ENCODE measurements at regions not wholly inside any gene's neighbourhood (a gene's known extent, or its start where the extent isn't known, plus 50 kb on each side); places are given as distances from the start of the nearest gene placed in this dataset.

GRCh38 chr5:153018121-153018520, 472.3 kb upstream of the GRIA1 start:
- TF ChIP-seq CTCF (IDR thresholded peaks at IDR 0.05; ENCODE audit: insufficient read depth, low read length, poor library complexity, severe bottlenecking) (no peak), EZH2phosphoT487 (conservative IDR thresholded peaks at IDR 0.05; ENCODE audit: low read length) (no peak)

Measured in SU-DHL-6 (cell line).